PC-9 (cell line): ENCODE measurements at regions not wholly inside any gene's neighbourhood (a gene's known extent, or its start where the extent isn't known, plus 50 kb on each side); places are given as distances from the start of the nearest gene placed in this dataset.

Experiments
- BruUV-seq: library from RNA; stranded (reverse); fragments of 400-500 nt; replicated peaks from 2 replicates; lab custom pipeline; 2021; lab: Mats Ljungman, UMichigan
- CTCF ChIA-PET: fragments of 300-600 bp; sonication (Branson Sonifier 250); formaldehyde crosslinking; loops from one replicate; lab custom pipeline; 2022; ENCODE audit warnings: antibody characterized with exemption; lab: Charles Lee
- POLR2A ChIA-PET: fragments of 300-600 bp; sonication (Branson Sonifier 250); formaldehyde crosslinking; loops from one replicate; lab custom pipeline; 2022; ENCODE audit warnings: antibody characterized with exemption; ENCODE audit not compliant: unreplicated experiment; lab: Charles Lee
- DNase-seq, 2 experiments: peaks; one replicate each; pipeline versions ENCODE4 v3.0.0 to v3.0.0-alpha.2; 2015 to 2022; ENCODE audit warnings: mixed read lengths in 1 of 2
- H2AFZ ChIP-seq: fragments of 200-600 bp; sonication (generic); 2 replicates; pipeline ENCODE4 v1.8.1; 2017; ENCODE audit warnings: antibody characterized with exemption
- H3F3A ChIP-seq: fragments of 200-600 bp; sonication (generic); 2 replicates; pipeline ENCODE4 v1.8.1; 2017; ENCODE audit warnings: antibody characterized with exemption, mild to moderate bottlenecking, low read depth; ENCODE audit not compliant: insufficient read depth
- H3K27ac ChIP-seq: fragments of 200-600 bp; sonication (generic); 2 replicates; pipeline ENCODE4 v1.6.1; 2016; ENCODE audit warnings: mixed run types
- H3K27me3 ChIP-seq: fragments of 200-600 bp; sonication (generic); 2 replicates; pipeline ENCODE4 v1.6.1; 2016; ENCODE audit warnings: low read depth, mixed run types; ENCODE audit not compliant: insufficient read depth
- H3K36me3 ChIP-seq: fragments of 200-600 bp; sonication (generic); 2 replicates; pipeline ENCODE4 v1.6.1; 2016; ENCODE audit warnings: low read depth, mixed run types
- H3K4me1 ChIP-seq: fragments of 200-600 bp; sonication (generic); replicated peaks from 2 replicates; pipeline ENCODE4 v1.6.1; 2016; ENCODE audit warnings: mixed run types; ENCODE audit not compliant: insufficient read depth
- H3K4me2 ChIP-seq: fragments of 200-600 bp; sonication (generic); 2 replicates; pipeline ENCODE4 v1.6.1; 2017; ENCODE audit warnings: mixed run types
- H3K4me3 ChIP-seq: fragments of 200-600 bp; sonication (generic); 2 replicates; pipeline ENCODE4 v1.6.1; 2016; ENCODE audit warnings: mixed run types
- H3K79me2 ChIP-seq: fragments of 200-600 bp; sonication (generic); 2 replicates; pipeline ENCODE4 v1.6.1; 2017; ENCODE audit warnings: low read depth, mixed run types
- H3K9me2 ChIP-seq: fragments of 200-600 bp; sonication (generic); 2 replicates; pipeline ENCODE4 v1.8.1; 2017; ENCODE audit warnings: mild to moderate bottlenecking; ENCODE audit not compliant: insufficient read depth
- H3K9me3 ChIP-seq: fragments of 200-600 bp; sonication (generic); 2 replicates; pipeline ENCODE4 v1.8.1; 2016; ENCODE audit warnings: low read depth; ENCODE audit not compliant: insufficient read depth
- H4K20me1 ChIP-seq: fragments of 200-600 bp; sonication (generic); 2 replicates; pipeline ENCODE4 v1.8.1; 2017; ENCODE audit not compliant: insufficient read depth
- EZH2 ChIP-seq: fragments of 200-600 bp; sonication (generic); IDR thresholded peaks from 2 replicates; pipeline ENCODE4 v1.8.0; 2017; ENCODE audit warnings: antibody characterized with exemption, low read depth
- intact Hi-C: fragments of 100-400 bp; cut with micrococcal nuclease; formaldehyde crosslinking; loops from one replicate; pipeline ENCODE4 v1.10.0; 2022; ENCODE audit not compliant: unreplicated experiment
- TF ChIP-seq, protein P1 (sequence below): fragments of 200-600 bp; sonication (generic); conservative IDR thresholded peaks from 2 replicates; pipeline ENCODE4 v1.6.1; 2017; ENCODE audit warnings: mixed run types, antibody characterized with exemption, mild to moderate bottlenecking, moderate library complexity

DNA sequence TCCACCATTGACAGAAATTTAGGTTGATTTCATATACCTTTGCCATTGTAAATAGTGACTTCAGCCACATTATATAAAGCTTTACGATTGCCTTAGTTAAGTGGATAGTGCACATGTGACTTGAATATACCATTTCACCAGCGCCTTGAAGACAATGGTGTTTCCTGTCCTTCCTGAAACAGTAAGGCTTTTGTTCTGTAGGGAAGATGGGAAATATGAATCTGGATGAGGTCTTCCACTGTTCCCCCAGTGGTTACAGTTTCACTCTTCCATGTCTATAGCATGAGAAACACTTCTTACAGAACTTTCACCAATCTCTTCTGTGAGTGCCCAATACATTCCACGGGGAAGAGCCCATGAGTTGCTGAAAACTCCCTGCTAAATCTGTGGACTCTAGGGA lies 240.5 kb downstream of the TRIB2 start:
- Histone ChIP-seq H3K9me3 (no peaks in the 10 kb centered on the region), H3K4me3 (no peak overlapping the region), H3F3A (no peaks in the 10 kb centered on the region), H3K4me2 (no peak overlapping the region), H3K4me1 (no peaks in the 10 kb centered on the region), H3K36me3 (no peaks in the 10 kb centered on the region), H3K27me3 (no peaks in the 10 kb centered on the region), H2AFZ (no peak overlapping the region), H3K27ac (no peak overlapping the region), H3K79me2 (no peaks in the 10 kb centered on the region), H4K20me1 (no peaks in the 10 kb centered on the region), H3K9me2 (no peaks in the 10 kb centered on the region; the same call in 1 of the 2 replicates)
- BruUV-seq = no TSS peak
- intact Hi-C loops = no loop called here
- TF ChIP-seq, protein P1, sequence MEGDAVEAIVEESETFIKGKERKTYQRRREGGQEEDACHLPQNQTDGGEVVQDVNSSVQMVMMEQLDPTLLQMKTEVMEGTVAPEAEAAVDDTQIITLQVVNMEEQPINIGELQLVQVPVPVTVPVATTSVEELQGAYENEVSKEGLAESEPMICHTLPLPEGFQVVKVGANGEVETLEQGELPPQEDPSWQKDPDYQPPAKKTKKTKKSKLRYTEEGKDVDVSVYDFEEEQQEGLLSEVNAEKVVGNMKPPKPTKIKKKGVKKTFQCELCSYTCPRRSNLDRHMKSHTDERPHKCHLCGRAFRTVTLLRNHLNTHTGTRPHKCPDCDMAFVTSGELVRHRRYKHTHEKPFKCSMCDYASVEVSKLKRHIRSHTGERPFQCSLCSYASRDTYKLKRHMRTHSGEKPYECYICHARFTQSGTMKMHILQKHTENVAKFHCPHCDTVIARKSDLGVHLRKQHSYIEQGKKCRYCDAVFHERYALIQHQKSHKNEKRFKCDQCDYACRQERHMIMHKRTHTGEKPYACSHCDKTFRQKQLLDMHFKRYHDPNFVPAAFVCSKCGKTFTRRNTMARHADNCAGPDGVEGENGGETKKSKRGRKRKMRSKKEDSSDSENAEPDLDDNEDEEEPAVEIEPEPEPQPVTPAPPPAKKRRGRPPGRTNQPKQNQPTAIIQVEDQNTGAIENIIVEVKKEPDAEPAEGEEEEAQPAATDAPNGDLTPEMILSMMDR = no peak
- no peak for TF ChIP-seq EZH2
- ChIA-PET POLR2A (no interaction called here), CTCF (no interaction called here)
- no peak for DNase-seq

DNA sequence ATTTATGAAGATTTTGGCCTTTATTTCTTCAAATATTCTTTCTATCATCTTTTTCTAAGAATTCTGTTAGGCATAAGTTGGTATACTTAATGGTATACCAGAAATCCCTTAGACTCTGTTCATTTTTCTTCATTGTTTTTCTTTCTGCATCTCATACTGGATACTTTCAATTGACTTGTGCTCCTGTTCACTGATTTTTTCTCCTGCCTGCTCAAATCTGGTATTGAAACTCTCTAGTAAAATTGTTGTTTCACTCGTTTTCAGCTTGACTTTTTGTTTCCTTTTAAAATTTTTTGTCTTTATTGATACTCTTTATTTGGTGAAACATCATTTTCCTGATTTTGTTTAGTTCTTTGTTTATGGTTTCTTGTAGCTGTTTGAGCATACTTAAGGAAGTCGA lies 243.2 kb downstream of the TRIB2 start:
- Histone ChIP-seq H3K4me2 (no peak overlapping the region), H3F3A (no peaks in the 10 kb centered on the region), H3K4me1 (no peaks in the 10 kb centered on the region), H2AFZ (no peak overlapping the region), H3K27me3 (no peaks in the 10 kb centered on the region), H3K79me2 (no peaks in the 10 kb centered on the region), H3K4me3 (no peak overlapping the region), H4K20me1 (no peaks in the 10 kb centered on the region), H3K9me3 (peaks cover 2% of the 10 kb centered on the region; the same call in 1 of the 2 replicates), H3K9me2 (no peaks in the 10 kb centered on the region; the same call in 1 of the 2 replicates), H3K27ac (no peak overlapping the region), H3K36me3 (no peaks in the 10 kb centered on the region)
- intact Hi-C loops = no loop called here
- no TSS peak for BruUV-seq
- TF ChIP-seq, protein P1 = no peak
- TF ChIP-seq EZH2 = no peak
- CTCF ChIA-PET = no interaction called here
- POLR2A ChIA-PET = no interaction called here
- DNase-seq = no peak

DNA sequence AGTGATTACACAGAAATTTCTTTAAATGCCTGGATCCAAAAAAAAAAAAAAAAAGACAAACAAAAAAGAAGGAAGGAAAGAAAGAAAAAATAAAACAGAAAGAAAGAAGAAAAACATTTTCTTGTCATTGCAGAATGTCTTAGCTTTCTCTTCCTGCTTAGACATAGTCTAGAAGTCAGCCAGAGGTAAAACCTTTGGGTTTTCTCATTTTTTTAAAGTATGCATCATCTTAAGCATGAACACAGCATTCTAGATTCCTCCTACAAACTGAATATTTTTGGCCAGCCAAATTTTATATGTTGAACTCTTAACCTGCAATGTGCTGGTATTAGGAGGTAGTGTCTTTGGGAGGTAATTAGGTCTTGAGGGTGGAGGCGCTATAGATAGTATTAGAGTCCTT lies 243.9 kb downstream of the TRIB2 start:
- no peaks in the 10 kb centered on the region for H3K27me3 ChIP-seq
- TF ChIP-seq, protein P1 = no peak
- no peak for TF ChIP-seq EZH2
- H3K9me3 ChIP-seq = peaks cover 3% of the 10 kb centered on the region; the same call in 1 of the 2 replicates
- H4K20me1 ChIP-seq = no peaks in the 10 kb centered on the region
- POLR2A ChIA-PET = no interaction called here
- H2AFZ ChIP-seq = no peak overlapping the region
- BruUV-seq = no TSS peak
- no peak overlapping the region for H3K4me3 ChIP-seq
- H3K9me2 ChIP-seq = no peaks in the 10 kb centered on the region
- no peaks in the 10 kb centered on the region for H3F3A ChIP-seq
- H3K4me1 ChIP-seq = 0 out of 2 replicates have a peak, but pooled peaks cover 2% of the 10 kb centered on the region
- no peaks in the 10 kb centered on the region for H3K79me2 ChIP-seq
- DNase-seq = no peak
- CTCF ChIA-PET = no interaction called here
- H3K4me2 ChIP-seq = no peak overlapping the region
- intact Hi-C loops = no loop called here
- no peak overlapping the region for H3K27ac ChIP-seq
- no peaks in the 10 kb centered on the region for H3K36me3 ChIP-seq
